Stimulated activated effector memory CD8-positive, alpha-beta T cell treated with anti-CD3 and anti-CD28 coated beads, Interleukin-12 subunit alpha, Interleukin-12 subunit beta, amount 100 ng/mL, for 72 hours (primary cell): ENCODE measurements at regions not wholly inside any gene's neighbourhood (a gene's known extent, or its start where the extent isn't known, plus 50 kb on each side); places are given as distances from the start of the nearest gene placed in this dataset.

Experiments used
- ATAC-seq: fragments of 150-1000 bp; cut with Tn5 transposase; 2 replicates; pipeline ENCODE4 v1.10.0; 2021
- DNase-seq, 2 donors: peaks; one replicate each; pipeline ENCODE4 v3.0.0; 2021 to 2022; ENCODE audit warnings: low spot score in 2 of 2
- H3K27ac Mint-ChIP-seq: one replicate; pipeline ENCODE4 v1.8.0; 2022; ENCODE audit warnings: mild to moderate bottlenecking, mixed read lengths
- H3K36me3 Mint-ChIP-seq: one replicate; pipeline ENCODE4 v1.8.0; 2022; ENCODE audit warnings: mild to moderate bottlenecking, mixed read lengths
- H3K4me1 Mint-ChIP-seq: one replicate; pipeline ENCODE4 v1.8.0; 2022; ENCODE audit warnings: mixed read lengths
- H3K4me3 Mint-ChIP-seq: one replicate; pipeline ENCODE4 v1.8.0; 2022; ENCODE audit warnings: mild to moderate bottlenecking, mixed read lengths
- H3K9me3 Mint-ChIP-seq: one replicate; pipeline ENCODE4 v1.8.0; 2022; ENCODE audit warnings: mixed read lengths

GRCh38 chr14:61954306-61954705 is 192.1 kb downstream of the SNAPC1 start:
- Mint-ChIP-seq H3K36me3 (no peaks in the 10 kb centered on the region), H3K9me3 (peaks cover 3% of the 10 kb centered on the region), H3K4me1 (no peaks in the 10 kb centered on the region), H3K4me3 (no peak overlapping the region), H3K27ac (no peak overlapping the region)
- ATAC-seq (no peak), DNase-seq (no peak)

DNA sequence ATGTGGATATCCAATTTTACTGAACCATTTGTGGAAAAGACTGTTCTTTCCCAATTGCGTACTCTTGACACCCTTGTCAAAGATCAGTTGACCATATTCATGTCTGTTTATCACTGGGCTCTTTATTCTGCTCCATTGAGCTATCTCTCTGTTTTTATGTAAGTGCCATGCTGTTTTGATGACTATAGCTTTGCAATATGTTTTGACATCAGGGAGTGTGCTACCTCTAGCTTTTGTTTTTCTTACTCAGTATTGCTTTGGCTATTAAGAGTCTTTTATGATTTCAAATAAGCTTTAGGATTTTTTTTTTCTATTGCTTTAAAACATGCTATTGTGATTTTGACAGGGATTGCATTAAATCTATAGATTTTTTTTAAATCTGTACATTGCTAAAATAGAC is 194.3 kb downstream of the SNAPC1 start:
- no peaks in the 10 kb centered on the region for H3K36me3 Mint-ChIP-seq
- peaks cover 3% of the 10 kb centered on the region for H3K9me3 Mint-ChIP-seq
- no peak overlapping the region for H3K27ac Mint-ChIP-seq
- H3K4me1 Mint-ChIP-seq: no peaks in the 10 kb centered on the region
- no peak overlapping the region for H3K4me3 Mint-ChIP-seq
- ATAC-seq (no peak), DNase-seq (no peak)

DNA sequence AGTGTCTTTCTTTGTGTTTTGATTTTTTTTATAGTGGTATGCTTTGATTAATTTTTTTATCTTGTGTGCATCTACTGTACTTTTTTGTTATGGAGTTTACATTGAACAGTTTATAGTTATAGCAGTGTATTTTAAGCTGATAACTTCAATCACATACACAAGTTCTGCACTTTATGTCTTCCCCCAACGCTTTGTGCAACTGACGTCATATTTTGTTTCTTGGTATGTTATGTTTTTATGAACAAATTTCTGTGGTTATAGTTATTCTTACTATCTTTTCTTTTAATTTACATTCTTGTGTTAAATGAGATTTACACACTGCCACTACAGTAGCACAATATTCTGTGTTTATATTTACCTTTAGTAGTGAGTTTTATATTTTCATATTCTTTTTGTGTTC is 197.1 kb downstream of the SNAPC1 start:
- Mint-ChIP-seq H3K27ac (no peak overlapping the region), H3K36me3 (no peaks in the 10 kb centered on the region), H3K4me3 (no peak overlapping the region), H3K4me1 (no peaks in the 10 kb centered on the region), H3K9me3 (peaks cover 3% of the 10 kb centered on the region)
- no peak for DNase-seq
- no peak for ATAC-seq

- Mint-ChIP-seq H3K36me3 (no peaks in the 10 kb centered on the region), H3K4me1 (no peaks in the 10 kb centered on the region), H3K9me3 (peaks cover 3% of the 10 kb centered on the region), H3K4me3 (no peak overlapping the region), H3K27ac (no peak overlapping the region)
- DNase-seq (no peak), ATAC-seq (no peak)
Observed at GRCh38 chr14:61961369-61961768, 199.1 kb downstream of the SNAPC1 start.

- no peak for ATAC-seq
Observed at GRCh38 chr14:61963926-61964325, 201.7 kb downstream of the SNAPC1 start.

DNA sequence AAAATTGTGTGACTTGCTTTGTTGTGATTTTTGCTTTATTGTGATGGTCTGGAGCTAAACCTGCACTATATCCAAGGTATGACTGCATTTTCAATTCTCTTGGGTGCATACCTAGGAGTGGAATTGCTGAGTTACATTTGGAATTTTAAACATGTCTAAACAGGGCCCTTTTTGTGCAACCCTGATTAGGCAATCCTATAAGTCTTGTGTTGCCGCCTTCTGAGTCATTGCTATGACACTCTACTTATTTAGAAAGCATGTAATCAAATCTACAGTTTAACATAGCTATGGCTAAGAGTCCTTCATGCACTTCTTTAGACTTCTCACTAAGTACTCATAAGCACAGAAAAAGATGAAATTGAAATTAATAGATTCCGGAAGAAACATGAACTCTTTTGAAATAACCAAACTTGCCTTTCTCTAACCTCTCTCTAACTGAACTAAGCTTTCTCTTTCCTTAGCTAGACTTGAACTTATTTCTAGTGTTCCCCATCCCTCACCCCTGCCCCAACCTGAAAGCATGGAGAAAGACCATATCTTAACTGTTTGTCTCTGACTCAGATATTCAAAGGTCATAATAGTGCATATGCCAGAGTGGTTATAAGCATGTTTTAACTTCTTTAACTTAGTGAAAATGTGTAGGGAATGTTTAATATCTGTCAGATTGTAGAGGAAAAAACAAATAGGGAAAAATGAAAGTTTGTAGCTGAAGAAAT is 203.0 kb downstream of the SNAPC1 start:
- Mint-ChIP-seq H3K4me1 (no peaks in the 10 kb centered on the region), H3K4me3 (no peak overlapping the region), H3K27ac (no peak overlapping the region), H3K9me3 (no peaks in the 10 kb centered on the region), H3K36me3 (no peaks in the 10 kb centered on the region)
- ATAC-seq (no peak), DNase-seq (no peak)

More at GRCh38 chr14:61963926-61964325, 201.7 kb downstream of the SNAPC1 start:
- DNase-seq: no peak
- H3K4me3 Mint-ChIP-seq: no peak overlapping the region
- no peaks in the 10 kb centered on the region for H3K36me3 Mint-ChIP-seq
- no peak overlapping the region for H3K27ac Mint-ChIP-seq
- no peaks in the 10 kb centered on the region for H3K4me1 Mint-ChIP-seq
- no peaks in the 10 kb centered on the region for H3K9me3 Mint-ChIP-seq

- no peak for ATAC-seq
- Mint-ChIP-seq H3K27ac (no peak overlapping the region), H3K36me3 (no peaks in the 10 kb centered on the region)
Observed at GRCh38 chr14:61968207-61968606, 206.0 kb downstream of the SNAPC1 start.

GRCh38 chr14:61972711-61973110 is 210.5 kb downstream of the SNAPC1 start:
- H3K4me1 Mint-ChIP-seq: no peaks in the 10 kb centered on the region
- no peak overlapping the region for H3K4me3 Mint-ChIP-seq
- DNase-seq (no peak), ATAC-seq (no peak)
- no peaks in the 10 kb centered on the region for H3K36me3 Mint-ChIP-seq
- H3K9me3 Mint-ChIP-seq: peaks cover 5% of the 10 kb centered on the region
- no peak overlapping the region for H3K27ac Mint-ChIP-seq

More at GRCh38 chr14:61968207-61968606, 206.0 kb downstream of the SNAPC1 start:
- Mint-ChIP-seq H3K4me1 (no peaks in the 10 kb centered on the region), H3K4me3 (no peak overlapping the region), H3K9me3 (no peaks in the 10 kb centered on the region)
- no peak for DNase-seq

DNA sequence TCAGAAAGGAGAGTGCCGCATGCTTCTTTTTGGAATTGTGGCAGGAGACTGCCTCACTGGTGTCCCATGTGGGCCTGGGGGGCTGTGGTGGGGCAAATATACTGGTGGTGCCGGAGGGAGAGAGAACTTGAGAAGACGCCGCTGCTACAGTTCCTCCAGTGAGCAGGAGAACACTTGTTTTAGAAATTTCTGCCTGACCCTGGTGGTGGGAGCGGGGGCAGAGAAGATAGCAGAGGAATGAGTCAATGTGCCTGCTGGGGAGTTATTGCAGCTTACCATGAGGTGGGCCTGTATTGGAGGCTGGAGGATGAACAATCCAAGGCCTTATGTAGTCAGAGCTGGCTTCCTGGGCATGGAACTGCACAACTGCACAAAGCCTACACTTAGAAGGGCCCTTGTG is 211.8 kb downstream of the SNAPC1 start:
- no peak for ATAC-seq
- Mint-ChIP-seq H3K4me1 (no peaks in the 10 kb centered on the region), H3K36me3 (no peaks in the 10 kb centered on the region), H3K27ac (no peak overlapping the region), H3K4me3 (no peak overlapping the region), H3K9me3 (peaks cover 7% of the 10 kb centered on the region)
- DNase-seq: no peak

GRCh38 chr14:61977217-61977616 is 215.0 kb downstream of the SNAPC1 start:
- Mint-ChIP-seq H3K36me3 (no peaks in the 10 kb centered on the region), H3K4me1 (no peaks in the 10 kb centered on the region), H3K9me3 (peaks cover 7% of the 10 kb centered on the region), H3K4me3 (no peak overlapping the region), H3K27ac (no peak overlapping the region)
- ATAC-seq (no peak), DNase-seq (no peak)

DNA sequence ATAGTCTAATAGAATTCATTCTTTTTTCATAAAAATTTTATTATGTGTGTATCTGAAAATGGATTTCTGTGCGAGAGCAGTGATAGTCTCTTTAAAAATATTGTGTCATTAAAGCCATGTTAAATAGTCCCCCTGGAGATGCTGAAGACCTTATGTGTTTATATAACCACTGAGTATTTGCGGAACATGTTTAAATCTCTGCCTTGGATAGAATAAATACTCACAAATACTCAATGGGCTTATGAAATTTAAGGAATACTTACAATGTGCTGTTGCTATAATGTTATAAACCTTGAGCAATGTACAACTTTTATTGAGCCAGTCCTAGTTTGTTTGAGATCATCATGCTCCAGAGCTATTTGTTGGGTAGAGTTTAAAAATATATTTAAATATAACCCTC is 226.0 kb downstream of the SNAPC1 start:
- H3K4me3 Mint-ChIP-seq: no peak overlapping the region
- H3K4me1 Mint-ChIP-seq: no peaks in the 10 kb centered on the region
- H3K27ac Mint-ChIP-seq: no peak overlapping the region
- H3K9me3 Mint-ChIP-seq: no peaks in the 10 kb centered on the region
- DNase-seq (no peak), ATAC-seq (no peak)
- H3K36me3 Mint-ChIP-seq: no peaks in the 10 kb centered on the region

GRCh38 chr14:61992139-61992538 is 229.9 kb downstream of the SNAPC1 start:
- no peaks in the 10 kb centered on the region for H3K9me3 Mint-ChIP-seq
- H3K36me3 Mint-ChIP-seq: no peaks in the 10 kb centered on the region
- no peak overlapping the region for H3K27ac Mint-ChIP-seq
- DNase-seq: no peak
- no peaks in the 10 kb centered on the region for H3K4me1 Mint-ChIP-seq
- no peak overlapping the region for H3K4me3 Mint-ChIP-seq
- no peak for ATAC-seq

DNA sequence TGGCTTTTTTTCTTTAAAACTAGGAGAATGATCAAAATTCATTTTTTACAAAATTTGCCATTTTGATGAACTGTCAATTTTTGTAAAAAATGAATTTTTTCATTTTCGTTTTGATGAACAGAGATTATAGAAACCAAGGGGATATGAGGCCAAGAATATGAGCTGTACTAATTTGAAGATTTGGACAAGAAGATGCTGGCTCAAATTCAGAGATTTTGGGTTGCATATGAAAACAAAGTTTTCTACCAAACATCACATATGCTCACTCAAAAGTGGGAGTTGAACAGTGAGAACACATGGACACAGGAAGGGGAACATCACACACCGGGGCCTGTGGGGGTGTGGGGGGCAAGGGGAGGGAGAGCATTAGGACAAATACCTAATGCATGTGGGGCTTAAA is 230.7 kb downstream of the SNAPC1 start:
- Mint-ChIP-seq H3K4me3 (no peak overlapping the region), H3K9me3 (no peaks in the 10 kb centered on the region), H3K36me3 (no peaks in the 10 kb centered on the region), H3K27ac (no peak overlapping the region), H3K4me1 (no peaks in the 10 kb centered on the region)
- ATAC-seq (no peak), DNase-seq (no peak)

- ATAC-seq (no peak), DNase-seq (no peak)
- Mint-ChIP-seq H3K36me3 (no peaks in the 10 kb centered on the region), H3K4me1 (no peaks in the 10 kb centered on the region), H3K27ac (no peak overlapping the region), H3K4me3 (no peak overlapping the region), H3K9me3 (no peaks in the 10 kb centered on the region)
Observed at GRCh38 chr14:61994589-61994988, 232.4 kb downstream of the SNAPC1 start.

DNA sequence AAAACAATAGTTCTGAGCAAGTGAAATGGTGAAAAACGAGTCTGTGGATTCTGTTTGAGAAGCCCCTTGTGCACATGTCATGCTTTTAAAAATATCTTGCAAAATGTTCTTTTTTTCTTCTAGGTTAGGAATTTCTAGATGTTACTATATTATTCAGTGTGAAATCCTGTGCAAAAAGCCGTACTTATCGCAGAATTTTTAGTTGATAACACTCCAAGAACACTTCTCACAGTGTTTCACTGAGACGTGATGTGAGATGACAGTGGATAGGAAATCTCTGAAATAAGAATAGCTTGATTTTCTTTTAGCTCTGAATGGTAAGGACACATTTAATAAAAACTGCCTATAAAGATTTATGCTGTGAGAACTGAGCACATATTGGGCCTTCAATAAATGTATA is 234.5 kb downstream of the SNAPC1 start:
- DNase-seq (no peak), ATAC-seq (no peak)
- Mint-ChIP-seq H3K27ac (no peak overlapping the region), H3K9me3 (no peaks in the 10 kb centered on the region), H3K4me1 (no peaks in the 10 kb centered on the region), H3K36me3 (no peaks in the 10 kb centered on the region), H3K4me3 (no peak overlapping the region)

DNA sequence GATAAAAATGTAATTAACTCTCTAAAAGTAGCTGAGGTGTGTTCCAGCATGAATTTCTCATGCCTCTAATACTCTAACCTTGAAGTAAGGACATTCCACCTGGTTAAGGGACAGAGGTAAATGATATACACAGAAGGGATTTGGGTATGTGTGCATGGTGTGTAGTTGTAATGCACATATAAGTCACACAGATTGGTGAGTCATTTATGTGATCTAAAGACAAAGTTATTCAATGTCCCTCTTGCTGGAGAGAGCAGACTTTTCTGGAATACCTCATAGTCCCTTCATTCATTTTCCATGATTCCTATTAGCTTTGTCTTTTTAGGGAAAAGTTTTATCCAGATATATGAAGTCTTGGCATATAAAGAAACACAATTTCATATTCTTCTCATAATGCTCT is 234.9 kb downstream of the SNAPC1 start:
- Mint-ChIP-seq H3K9me3 (no peaks in the 10 kb centered on the region), H3K4me1 (peaks cover 2% of the 10 kb centered on the region), H3K36me3 (no peaks in the 10 kb centered on the region), H3K4me3 (no peak overlapping the region), H3K27ac (no peak overlapping the region)
- no peak for DNase-seq
- no peak for ATAC-seq

DNA sequence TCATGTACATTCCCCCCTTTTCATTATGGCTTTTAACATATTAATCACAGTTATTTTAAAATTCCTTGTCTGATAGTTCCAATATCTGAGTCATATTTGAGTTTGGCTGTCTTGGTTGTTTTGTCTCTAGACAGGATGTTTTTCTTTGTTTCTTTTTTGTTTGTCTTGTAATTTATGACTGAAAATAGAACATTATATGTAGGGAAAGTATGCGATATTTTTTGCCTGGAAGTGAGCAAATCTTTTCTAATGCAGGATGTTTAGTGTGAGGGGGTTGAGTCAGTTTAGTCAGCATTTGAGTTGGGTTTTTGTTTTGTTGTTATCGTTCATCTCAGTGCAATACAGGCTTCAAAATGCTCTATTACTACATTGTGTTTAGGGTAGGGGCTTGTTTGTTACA is 239.7 kb downstream of the SNAPC1 start:
- H3K4me3 Mint-ChIP-seq: no peak overlapping the region
- no peaks in the 10 kb centered on the region for H3K36me3 Mint-ChIP-seq
- peaks cover 7% of the 10 kb centered on the region for H3K4me1 Mint-ChIP-seq
- peaks cover 6% of the 10 kb centered on the region for H3K9me3 Mint-ChIP-seq
- DNase-seq (no peak), ATAC-seq (no peak)
- no peak overlapping the region for H3K27ac Mint-ChIP-seq
